ENCODE measurements at regions not wholly inside any gene's neighbourhood (a gene's known extent, or its start where the extent isn't known, plus 50 kb on each side); places are given as distances from the start of the nearest gene placed in this dataset.

DNA sequence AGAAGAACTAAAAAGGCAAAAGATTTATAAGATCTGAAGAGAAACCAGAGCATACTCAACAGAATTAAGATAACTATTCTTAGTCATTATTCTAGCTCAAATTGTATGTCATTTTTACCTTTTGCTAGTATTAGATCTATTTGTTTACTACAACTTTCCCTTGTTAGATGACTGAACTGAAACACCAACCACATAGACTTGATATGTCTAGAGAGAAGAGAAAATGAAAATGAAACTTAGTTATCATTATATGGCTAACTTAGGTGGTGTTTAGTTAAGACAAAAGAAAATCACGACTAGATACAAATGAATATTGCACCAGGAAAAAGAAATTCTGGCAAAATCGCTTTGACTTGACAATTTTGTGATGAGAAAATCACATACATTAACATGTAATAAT, 690.8 kb downstream of the PCDH18 start:
- DNase-seq (ENCODE audit: low spot score): no peak

DNA sequence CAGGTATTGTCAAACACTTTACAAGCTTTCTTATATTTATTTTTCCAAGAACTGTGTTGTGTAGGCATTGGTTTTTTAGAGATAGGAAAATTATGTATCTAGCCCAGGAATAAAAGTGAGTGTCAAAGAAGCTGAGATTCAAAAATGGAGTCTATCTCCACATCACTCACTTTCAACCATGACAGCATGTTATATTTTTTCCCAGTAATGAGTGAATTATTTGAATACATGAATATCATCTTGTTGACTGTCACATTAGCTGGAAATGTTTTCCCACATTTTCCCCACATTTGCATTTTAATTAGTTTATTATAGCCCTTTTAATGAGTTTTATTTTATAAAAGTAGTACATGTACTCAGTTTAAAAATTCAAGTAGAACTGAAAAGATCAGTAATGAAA, 693.7 kb downstream of the PCDH18 start:
- no peak for DNase-seq (ENCODE audit: low spot score)

DNA sequence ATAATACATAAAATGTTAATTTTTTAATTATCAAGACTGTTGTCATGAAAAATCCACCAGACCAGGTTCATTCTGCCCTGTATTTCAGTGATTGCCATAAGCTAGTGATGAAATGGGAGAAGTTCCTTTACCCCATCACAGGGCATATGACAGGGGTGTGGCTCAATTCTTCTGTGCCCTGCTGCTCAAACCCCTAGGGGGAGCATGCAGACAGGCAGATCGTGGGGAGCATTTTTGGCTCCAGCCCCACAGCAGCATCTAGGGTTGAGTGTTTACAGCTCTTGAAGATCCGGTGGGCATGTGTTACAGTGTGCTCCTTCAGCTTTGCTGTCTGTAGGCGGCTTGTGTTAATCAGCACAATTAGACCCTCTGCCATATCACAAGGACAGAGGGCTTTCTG, 700.7 kb downstream of the PCDH18 start:
- DNase-seq (ENCODE audit: low spot score): no peak

DNA sequence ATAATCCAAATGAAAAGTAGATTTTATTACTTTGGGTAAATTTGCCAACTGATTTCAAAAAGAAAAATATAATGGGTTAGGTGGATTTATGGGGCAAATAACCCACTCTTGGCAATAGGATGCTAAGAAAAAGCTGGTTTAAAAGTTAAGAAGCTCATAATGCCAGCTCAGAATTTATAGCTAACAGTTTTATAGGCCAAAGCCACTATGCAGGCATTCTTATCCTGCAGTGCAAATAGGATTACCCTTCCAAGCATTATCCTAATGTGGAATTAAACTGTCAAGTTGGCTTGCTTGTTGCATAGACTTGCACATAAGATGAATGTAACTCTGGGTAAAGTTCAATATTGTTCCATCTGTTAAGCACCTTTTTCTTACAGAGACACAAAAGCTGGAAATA, 703.0 kb downstream of the PCDH18 start:
- no peak for DNase-seq (ENCODE audit: low spot score)

DNA sequence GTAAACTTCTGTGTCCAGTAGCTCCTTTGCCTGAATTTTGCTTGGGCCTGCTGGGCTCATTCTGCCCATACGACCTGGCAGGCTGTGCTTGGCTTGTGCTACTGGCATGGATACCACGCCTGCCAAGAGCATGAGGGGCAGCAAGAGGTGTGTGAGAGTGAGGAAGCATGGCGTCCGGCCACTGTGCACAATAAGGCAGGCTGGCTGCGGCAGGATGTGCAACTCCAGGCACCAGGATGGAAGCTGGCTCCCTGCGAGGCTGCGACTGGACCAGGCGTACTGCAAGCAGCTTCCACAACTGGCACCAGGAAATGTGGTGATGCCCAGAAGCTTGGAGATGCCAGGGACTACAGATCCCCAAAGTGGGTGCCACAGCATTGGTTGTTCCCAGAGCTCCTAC, 709.3 kb downstream of the PCDH18 start:
- no peak for DNase-seq (ENCODE audit: low spot score)

DNA sequence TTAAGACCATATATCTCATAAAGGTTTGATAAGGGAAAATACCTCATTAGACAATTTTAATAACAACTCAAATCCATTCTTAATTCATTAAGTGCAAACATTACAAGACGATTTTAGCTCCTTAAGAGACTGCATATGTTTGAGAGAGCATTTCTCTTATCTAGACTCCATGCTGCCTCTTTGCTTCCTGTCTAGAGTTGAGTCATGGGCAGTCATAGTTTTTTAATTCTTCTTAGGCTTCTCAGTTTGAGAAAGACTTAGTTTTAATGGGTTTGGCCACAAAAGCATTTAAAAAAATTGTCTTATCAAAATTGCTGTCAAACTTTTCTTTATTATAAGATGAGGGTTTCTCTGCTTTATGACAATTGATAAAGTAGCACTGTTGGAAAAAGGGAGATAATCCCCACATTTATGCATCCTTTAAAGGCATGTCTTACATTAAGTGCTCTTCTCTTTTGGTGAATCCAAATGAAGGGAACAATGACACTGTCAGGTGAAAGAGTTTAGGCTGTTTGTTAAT, 713.4 kb downstream of the PCDH18 start:
- DNase-seq (ENCODE audit: low spot score): peak; percentile 25

DNA sequence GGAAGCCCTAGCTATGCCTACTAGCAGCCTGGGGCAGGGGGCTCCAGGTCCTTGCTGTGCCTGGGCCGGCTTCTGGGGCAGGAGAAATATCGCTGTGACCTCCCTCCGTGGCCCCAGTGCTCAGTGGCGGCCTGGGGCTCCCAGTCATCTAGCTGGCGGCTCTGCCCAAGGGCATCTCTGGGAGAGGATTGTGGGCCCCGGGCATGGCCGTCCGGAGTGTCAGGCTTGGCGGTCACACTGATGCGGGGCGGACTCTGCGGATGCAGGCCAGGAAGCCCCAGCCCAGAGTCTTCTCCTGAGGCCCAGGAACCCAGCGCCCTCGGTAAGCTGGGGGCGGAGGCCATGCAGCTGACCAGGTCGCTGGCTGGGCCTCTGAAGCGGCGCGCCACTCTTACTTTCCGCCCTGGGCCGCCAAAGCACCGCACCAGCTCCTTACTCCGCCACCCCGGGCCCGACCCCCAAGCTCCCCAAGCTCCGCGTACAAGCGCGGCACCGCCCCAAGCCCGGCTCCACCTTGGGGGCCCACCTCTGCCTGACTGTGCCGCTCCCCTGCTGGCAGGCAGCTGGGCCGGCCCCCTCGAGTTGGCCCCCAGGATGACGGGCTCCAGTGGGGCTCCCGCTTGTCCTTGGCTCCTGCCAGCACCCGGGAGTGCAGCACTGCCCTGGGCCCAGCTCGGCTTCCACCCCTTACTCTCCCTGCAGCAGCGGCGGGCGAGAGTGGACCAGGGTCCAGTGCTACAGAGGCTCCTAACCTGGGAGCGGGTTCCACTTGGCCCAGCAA, 720.0 kb downstream of the PCDH18 start:
- no peak for DNase-seq (ENCODE audit: low spot score)

DNA sequence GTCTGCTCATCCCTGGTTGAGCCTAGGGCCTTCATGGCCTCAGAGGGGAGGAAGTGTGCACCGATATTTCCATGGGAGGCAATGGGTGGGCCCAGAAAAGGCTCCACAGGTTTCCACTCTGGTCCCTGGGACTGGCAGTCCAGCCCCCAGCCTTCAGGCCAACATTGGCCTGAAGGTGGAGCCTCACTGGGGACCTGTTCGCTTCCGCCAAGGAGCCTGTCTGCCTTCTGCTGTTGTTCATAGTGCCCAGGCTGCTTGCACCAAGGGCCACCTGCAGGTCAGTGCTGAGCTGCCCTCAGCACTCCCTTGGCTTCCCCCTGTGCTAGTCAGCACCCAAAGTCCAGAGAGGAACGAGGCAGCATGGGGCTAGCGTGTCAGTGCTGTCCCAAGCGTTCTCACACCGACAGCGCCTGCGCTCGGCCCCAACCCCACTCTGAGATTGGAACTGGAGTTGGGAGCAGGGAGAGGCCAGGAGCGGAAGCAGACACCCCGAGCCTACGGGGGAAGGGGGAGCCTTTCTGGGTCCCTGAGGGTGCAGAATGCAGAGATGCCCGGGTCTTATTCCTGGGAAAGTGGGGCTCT, 720.7 kb downstream of the PCDH18 start:
- DNase-seq (ENCODE audit: low spot score): no peak

DNA sequence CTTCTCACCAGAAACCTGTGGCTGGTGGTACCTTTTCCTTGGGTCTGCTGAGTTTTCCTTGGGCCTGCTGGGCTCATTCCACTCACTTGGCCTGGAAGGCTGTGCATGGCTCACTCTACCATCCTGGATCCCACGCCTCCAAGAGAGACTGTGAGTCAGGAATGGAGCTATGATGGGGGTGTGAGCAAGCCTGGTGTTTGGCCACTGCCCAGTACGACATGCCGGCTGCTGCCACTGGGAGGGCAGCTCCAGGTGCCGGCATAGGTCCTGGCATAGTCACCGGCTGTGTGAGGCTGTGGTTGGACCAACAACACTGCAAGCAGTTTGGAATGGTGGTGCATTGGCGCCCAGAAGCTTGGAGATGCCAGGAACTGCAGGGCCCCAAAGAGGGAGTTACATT, 721.7 kb downstream of the PCDH18 start:
- DNase-seq (ENCODE audit: low spot score): peak; percentile 9

DNA sequence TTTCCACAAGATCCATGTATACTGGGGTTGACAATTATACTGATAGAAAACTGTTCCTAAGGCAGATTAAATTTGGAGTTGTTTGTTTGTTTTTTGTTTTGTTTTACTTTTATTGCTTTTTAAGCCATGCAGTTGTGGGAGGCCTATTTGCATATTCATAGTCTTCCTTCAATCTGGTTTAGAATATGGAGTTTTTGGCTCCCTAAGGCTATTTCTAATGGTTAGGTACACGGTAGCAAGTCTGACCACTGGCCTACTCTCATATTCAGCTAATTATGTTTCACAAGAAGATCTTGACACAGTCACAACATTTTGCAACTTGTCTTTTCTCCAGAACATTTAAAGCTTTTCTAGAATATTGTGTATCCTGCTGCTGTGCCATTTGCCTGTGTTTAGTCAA, 725.5 kb downstream of the PCDH18 start:
- DNase-seq (ENCODE audit: low spot score): no peak

DNA sequence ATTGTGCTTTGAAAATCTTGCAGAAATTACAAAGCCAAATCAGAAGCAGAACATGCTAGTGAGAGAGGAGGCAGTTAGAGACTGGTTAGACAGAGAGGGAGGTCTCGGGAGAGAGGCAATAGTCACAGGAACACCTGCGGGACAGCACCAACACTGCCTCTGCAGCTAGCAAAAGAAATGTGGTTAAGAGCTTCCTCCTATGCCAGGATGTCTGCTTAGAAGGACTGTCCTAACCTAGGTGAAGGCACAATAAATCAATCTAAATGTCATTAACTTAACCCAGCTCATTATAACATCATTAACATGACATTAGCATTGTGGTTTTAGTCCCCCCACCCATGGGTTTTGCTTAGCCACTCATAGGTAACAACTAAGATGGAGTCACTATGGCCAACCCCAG, 726.7 kb downstream of the PCDH18 start:
- no peak for DNase-seq (ENCODE audit: low spot score)

DNA sequence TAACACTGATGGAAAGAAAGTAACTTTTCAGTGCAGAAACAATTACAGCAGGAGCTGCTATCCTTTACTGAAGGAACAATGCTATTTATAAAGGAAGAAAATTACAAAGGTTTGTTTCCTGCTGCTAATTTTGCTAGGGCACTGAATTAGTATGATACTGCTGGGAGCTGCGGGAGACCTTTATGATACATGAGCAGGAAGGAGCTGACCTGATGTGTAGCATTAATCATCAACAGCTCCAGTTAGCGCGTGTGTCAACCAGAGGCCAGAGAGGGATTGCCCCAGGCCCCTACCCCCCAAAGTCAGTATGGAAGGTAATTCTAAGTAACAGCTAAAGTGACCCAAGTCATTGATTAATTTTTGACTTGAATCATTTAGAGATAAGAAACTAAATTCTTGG, 728.9 kb downstream of the PCDH18 start:
- DNase-seq (ENCODE audit: low spot score): no peak

DNA sequence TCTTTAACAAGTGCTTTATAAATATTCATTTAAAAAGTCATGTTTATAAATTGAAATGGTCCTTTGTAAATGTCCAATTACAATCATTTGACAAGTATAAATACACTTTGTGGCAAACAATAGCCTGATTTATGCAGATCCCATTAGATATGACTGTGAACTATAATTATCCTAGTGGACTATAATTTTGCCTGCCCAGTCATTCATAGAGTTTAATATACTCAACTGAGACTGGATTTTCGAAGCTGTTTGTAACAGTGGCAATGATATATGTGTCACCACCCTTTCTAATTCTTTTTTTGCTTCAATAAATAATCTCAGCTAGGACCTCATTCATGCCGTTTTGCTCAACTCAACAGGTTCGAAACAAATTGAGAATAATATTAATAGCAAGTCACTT, 732.0 kb downstream of the PCDH18 start:
- DNase-seq (ENCODE audit: low spot score): no peak

DNA sequence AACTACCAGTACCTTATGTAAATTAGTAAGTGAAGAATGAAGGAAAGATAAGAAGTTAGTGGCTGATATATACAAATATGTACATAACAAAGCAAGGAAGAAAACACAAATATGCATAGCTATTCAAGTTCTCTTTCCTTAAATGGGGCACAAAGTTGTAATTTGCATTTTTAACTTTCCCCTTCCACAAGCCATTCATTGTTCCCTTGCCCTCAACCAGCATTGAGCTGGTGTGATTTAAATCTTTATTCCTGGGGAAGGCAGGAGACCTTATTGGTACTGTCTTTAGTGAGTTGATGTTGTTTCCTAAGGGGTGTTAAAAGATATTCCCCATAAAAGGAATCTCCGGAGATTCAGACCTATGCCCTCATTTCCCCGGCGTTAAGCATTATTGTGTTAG, 735.3 kb downstream of the PCDH18 start:
- no peak for DNase-seq (ENCODE audit: low spot score)

DNA sequence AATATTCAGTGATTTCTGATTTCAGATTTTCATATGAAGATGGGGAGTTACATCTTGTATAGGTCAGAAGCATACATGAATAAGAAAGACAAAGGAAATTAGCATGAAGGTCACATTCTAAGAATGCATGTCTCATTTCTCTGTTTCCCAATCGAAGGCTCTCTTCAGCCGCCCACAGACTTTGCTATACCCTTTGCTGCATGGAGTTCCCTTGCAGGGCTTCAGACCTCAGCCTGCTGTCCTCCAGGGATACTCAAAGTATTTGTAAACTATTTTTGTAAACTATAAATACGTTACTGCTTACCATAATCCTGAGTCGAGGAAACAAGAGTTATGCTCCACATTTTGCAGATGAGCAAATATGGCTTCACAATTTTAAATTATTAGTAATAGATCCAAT, 738.4 kb downstream of the PCDH18 start:
- no peak for DNase-seq (ENCODE audit: low spot score)

DNA sequence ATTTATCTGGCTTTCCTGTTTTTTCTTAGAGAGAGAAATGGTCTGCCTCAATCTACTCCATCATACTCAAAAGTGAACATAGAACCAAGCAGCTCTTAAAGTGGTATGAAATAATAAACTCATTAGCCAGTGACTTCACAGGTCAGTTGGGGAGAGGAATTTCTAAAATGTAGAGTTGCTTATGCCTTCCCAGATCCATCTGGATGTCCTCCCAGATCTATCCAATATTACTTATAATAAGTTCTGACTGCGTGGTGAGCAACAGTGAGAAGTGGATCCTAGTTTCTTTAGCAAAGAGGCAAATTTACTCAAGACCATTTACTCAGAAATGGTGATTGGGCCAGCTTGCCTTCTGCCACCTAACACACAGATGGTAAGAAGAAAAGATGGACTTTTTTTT, 748.0 kb downstream of the PCDH18 start:
- DNase-seq (ENCODE audit: low spot score): no peak

DNA sequence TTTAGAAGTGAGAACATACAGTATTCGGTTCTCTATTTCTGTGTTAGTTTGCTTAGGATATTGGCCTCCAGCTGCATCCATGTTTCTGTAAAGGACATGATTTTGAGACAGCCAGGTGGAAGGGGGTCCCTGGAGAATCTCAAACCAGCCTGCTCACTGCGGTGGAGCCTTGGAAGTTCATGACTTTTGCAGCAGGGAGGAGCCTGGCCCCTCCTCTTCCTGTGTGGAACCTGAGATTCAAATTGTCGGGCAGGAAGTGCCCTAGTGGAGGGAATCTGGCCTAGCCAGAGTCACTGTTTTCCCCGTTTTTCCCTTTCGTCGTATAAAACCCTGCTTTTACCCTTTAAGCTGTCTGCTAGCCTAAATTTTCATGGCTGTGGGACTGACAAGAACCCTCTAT, 762.6 kb downstream of the PCDH18 start:
- DNase-seq (ENCODE audit: low spot score): no peak

DNA sequence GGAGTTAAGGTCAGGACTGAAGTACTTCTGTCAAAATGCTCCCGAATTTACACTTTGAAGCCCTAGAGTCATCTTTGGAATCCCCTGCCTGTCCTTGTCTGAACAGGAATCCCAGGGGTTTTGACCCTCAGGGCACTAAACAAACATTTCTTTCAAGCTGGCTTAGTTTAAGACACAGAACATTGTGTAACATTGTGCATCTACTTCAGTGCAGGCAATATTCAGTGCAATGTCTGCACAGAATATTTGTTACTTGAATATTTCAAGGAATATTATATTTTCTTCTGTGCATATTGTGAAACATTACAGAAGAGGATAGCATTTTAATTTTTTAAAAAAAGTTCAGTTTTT, 763.4 kb downstream of the PCDH18 start:
- no peak for DNase-seq (ENCODE audit: low spot score)

DNA sequence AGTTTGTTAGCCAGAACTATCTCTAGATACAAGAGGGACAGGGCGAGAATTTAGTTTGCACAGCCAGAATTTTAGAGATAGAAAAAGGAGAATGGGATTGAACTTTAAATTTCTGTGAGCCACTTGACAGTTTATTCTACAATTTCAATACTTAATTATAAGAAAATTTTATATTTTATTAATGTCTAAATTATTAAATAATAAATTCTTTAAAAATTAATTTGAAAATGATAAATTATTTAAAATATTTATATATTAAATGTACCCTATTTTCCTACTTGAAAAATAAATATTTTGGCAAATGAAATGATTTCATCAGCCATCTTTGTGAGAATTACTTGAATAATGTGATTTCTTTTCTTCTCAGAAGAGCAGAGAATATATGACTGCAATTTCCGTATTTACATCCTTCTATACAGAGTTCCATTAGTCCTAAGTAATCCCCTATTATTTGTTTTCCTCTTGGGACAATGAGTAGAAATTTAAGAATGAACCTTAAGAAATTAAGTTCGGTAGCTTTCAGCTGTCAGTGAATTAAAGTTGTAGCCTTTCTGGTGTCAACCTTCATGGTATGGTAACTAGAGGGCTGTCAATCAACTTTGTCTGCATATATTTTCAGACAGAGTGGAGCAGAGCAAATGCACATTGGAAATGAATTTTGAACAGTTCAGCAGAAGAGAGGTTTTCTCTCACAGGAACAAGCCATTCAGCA, 763.9 kb downstream of the PCDH18 start:
- no peak for DNase-seq (ENCODE audit: low spot score)

DNA sequence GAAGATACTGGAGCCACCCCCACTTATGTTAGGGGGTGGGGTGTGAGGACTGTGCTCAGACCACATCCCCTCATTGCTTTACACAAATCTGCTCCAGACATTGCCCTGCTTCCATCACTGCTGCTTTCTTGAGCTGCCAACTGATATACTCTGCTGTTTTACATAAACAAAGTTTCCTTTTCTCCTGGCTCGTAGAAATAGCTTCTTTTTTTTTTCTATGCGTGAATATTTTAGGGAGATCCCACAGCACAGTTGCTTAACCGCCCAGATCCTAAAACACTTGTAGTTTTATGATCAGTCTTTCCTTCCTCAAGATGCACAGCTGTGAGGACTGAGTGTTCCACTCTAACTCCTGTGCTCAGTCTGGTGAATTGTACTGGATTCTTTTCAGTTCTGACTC, 768.4 kb downstream of the PCDH18 start:
- no peak for DNase-seq (ENCODE audit: low spot score)

DNA sequence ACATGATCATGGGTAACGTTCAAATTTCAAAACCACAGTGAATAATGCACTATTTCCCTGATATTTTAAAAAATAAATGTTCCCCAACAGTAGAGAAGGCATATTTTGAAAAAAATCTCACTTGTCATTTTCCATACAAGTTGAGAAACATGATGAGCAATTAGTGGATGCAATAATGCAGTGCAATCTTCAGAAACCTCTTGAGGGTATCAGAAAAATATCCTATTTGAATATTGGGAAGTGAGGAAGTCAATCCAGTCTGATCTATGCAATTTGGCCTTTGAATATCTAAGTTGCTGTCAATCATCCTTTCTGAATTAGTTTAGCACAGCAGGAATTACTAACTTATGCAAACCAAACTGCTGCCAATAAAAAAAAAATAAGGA, 776.8 kb downstream of the PCDH18 start:
- DNase-seq (ENCODE audit: low spot score): no peak

DNA sequence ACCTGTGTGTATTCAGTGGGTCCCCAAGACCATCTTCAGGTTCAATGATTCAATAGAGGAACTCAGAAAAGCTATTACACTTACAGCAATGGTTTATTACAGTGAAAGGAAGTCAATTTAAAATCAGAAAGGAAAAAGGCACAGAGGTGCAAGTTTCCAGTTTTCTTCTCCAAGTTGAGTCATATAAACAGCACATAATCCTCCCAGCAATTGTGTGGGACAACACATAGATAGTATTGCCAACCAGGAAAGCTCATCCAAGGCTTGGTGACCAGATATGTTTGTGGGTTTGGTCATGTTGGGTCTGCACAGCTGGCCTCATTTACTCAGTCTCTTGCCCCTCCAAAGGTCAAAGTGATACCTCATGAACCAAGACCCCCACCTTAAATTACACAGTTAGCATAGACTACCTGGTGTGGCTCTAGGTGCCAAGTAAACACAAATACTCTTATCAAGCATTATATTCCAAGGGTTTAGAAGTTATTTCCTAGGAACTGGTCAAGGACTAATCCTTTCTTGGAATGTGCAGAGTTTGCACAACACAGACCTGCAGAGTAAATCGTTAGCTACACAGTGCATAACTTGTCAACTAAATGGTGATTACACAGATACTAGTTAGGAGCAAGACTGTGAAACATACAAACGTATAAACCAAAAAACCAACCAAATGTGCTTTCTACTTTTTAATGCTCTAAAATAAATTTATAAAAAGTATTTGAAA, 777.3 kb downstream of the PCDH18 start:
- DNase-seq (ENCODE audit: low spot score): no peak

DNA sequence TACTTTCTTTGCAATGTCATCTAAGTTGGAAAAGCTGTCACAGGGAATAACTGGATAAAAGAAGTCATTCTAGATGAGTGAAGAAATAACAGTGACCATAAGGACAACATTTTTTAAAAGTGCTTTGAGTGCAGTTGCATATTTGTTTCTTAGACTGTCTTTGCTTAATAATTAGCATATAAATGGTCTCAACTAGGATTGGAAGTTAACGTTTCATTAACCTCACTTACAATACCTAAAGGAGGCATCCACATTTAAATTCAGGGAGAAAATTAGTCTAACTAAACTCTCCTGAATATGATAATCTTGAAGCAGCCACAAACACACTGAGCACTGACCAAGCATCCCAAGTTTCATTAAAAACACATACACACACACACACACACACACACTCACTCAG, 780.7 kb downstream of the PCDH18 start:
- no peak for DNase-seq (ENCODE audit: low spot score)
